ENCODE measurements at regions not wholly inside any gene's neighbourhood (a gene's known extent, or its start where the extent isn't known, plus 50 kb on each side); places are given as distances from the start of the nearest gene placed in this dataset.

DNA sequence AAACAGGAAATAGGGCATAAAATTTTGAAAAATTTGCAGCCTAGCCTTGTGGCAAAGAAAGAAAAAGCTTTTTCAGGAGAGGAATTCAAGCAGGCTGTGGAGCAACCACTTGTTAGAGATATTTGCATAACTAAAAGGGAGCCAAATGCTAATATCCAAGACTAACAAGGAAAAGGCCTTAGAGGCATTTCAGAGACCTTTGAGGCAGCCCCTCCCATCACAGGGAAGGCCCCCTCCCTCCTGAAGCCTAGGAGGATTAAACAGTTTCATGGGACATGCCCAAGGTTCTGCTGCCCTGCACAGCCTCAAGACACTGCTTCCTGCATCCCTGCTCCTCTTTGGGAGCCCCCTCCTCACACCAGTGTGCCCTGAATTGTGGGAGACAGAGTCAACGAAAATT lies 275.4 kb upstream of the SFRP2 start:
- no peak for DNase-seq (ENCODE audit: low spot score)
- Histone ChIP-seq H3K27ac (no peak overlapping the region), H3K27me3 (replicated peaks; ENCODE audit: insufficient read depth) (no peaks in the 10 kb centered on the region), H3K9me3 (no peaks in the 10 kb centered on the region), H3K36me3 (no peaks in the 10 kb centered on the region), H3K4me3 (no peak overlapping the region), H3K4me1 (replicated peaks) (no peaks in the 10 kb centered on the region)
- 56% methylated on average over 1 of the region's 1 CpG for WGBS
- intact Hi-C loops (cut with DNase I): no loop called here
- no peak for TF ChIP-seq POLR2AphosphoS5 (IDR thresholded peaks at IDR 0.05)
- TF ChIP-seq, protein P1, sequence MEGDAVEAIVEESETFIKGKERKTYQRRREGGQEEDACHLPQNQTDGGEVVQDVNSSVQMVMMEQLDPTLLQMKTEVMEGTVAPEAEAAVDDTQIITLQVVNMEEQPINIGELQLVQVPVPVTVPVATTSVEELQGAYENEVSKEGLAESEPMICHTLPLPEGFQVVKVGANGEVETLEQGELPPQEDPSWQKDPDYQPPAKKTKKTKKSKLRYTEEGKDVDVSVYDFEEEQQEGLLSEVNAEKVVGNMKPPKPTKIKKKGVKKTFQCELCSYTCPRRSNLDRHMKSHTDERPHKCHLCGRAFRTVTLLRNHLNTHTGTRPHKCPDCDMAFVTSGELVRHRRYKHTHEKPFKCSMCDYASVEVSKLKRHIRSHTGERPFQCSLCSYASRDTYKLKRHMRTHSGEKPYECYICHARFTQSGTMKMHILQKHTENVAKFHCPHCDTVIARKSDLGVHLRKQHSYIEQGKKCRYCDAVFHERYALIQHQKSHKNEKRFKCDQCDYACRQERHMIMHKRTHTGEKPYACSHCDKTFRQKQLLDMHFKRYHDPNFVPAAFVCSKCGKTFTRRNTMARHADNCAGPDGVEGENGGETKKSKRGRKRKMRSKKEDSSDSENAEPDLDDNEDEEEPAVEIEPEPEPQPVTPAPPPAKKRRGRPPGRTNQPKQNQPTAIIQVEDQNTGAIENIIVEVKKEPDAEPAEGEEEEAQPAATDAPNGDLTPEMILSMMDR (IDR thresholded peaks at IDR 0.05): no peak
- TF ChIP-seq POLR2A (IDR thresholded peaks at IDR 0.05): no peak

DNA sequence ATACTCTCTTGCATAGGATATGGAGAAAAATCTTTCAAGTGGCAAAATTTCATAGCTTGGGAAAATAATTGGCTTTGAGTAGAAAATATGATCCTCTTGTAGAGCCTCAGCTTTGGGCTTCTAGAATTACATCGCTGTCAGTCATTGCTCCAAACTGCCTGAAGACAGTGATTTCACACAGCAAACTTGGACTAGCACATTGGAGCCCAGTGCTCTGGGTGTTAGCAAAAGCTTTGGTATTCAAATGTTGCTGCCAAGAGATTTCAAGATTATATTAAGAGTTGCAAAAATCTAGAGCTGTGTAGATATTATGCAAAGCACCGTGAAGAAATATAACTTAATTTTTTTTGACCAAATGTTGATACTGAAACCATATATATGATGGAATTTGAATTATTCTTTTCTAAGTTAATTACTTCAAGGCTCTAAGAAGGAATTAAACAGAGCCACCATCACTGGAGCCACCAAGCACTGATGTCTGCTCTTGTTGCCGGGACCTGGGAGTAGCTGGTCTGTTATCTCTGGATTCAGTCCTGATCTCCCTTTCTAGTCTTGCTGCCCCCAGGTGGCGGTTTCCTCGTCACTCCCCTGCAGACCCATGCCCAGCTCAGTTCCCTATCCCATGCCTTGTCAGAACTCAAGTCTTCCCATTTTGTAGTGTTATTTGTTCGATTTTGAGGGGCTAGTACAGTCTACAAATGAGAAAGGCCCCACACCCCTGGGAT lies 260.7 kb upstream of the SFRP2 start:
- no peaks in the 10 kb centered on the region for H3K4me1 ChIP-seq (replicated peaks)
- WGBS: 50% methylated on average over 6 of the region's 6 CpGs
- H3K9me3 ChIP-seq: no peaks in the 10 kb centered on the region
- H3K36me3 ChIP-seq: no peaks in the 10 kb centered on the region
- no peak overlapping the region for H3K27ac ChIP-seq
- TF ChIP-seq POLR2AphosphoS5 (IDR thresholded peaks at IDR 0.05): no peak
- TF ChIP-seq, protein P1 (IDR thresholded peaks at IDR 0.05): no peak
- no peak for TF ChIP-seq POLR2A (IDR thresholded peaks at IDR 0.05)
- H3K27me3 ChIP-seq (replicated peaks; ENCODE audit: insufficient read depth): no peaks in the 10 kb centered on the region
- H3K4me3 ChIP-seq: no peak overlapping the region
- intact Hi-C loops (cut with DNase I): no loop called here
- no peak for DNase-seq (ENCODE audit: low spot score)

DNA sequence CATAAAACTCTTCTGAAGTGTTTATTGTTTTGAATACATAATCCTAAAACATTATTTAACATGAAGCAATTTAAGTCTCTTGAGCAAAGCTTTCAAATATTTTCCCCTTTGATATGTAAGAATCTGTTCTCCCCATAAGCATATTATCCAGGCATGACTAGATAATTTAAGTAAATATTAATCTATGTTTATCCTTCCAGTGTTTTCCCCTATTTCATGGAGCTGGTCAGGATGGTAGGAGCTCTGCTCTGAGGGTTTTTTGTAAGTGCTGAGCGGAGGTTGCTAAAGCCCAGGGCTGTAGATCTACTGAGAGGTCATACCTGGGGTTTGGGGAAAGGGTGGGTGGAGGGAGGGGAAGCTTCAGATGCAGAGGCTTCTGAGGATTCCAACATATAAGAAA lies 258.9 kb upstream of the SFRP2 start:
- no peaks in the 10 kb centered on the region for H3K4me1 ChIP-seq (replicated peaks)
- H3K9me3 ChIP-seq: no peaks in the 10 kb centered on the region
- intact Hi-C loops (cut with DNase I): no loop called here
- no peak overlapping the region for H3K27ac ChIP-seq
- WGBS: 91% methylated on average over 1 of the region's 1 CpG
- DNase-seq (ENCODE audit: low spot score): no peak
- H3K4me3 ChIP-seq: no peak overlapping the region
- TF ChIP-seq POLR2AphosphoS5 (IDR thresholded peaks at IDR 0.05) (no peak), POLR2A (IDR thresholded peaks at IDR 0.05) (no peak)
- TF ChIP-seq, protein P1 (IDR thresholded peaks at IDR 0.05): no peak
- H3K27me3 ChIP-seq (replicated peaks; ENCODE audit: insufficient read depth): no peaks in the 10 kb centered on the region
- H3K36me3 ChIP-seq: no peaks in the 10 kb centered on the region

DNA sequence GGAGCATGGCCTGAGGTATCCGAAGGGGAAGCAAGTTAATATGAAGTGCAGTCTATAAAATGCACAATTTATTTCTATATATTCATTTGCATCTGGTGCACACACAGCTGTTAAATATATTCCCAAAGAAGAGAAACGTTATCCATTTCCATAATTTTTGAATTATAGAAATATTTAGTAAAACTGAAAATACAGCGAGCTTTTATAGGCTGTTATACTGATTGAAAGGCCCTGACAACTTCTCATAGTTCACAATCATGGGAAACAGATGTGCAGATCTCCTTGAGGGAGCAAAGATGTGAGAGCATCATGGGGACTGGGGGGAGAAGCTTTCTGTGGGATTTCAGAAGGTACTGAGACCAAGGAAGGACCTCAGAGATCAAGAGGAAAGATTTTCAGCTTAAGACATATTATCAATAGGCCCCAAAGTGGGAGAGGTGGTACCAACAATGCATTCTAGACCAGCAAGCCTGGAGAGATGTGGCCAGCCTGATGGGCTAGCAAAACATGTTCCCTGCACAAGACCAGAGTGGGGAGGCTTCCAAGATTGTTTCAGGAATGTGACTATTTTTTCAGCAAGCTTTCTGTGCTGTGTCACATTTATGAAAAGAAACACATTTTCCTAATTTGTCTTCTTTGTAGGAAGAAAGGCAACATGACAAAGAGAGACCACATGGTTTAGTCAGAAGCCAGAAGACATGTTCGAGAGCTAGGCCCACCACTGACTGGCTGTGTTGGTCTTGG lies 256.0 kb upstream of the SFRP2 start:
- no peak for TF ChIP-seq POLR2A (IDR thresholded peaks at IDR 0.05)
- no peak for TF ChIP-seq POLR2AphosphoS5 (IDR thresholded peaks at IDR 0.05)
- TF ChIP-seq, protein P1 (IDR thresholded peaks at IDR 0.05): no peak
- Histone ChIP-seq H3K27me3 (replicated peaks; ENCODE audit: insufficient read depth) (no peaks in the 10 kb centered on the region), H3K36me3 (no peaks in the 10 kb centered on the region), H3K4me3 (no peak overlapping the region), H3K4me1 (replicated peaks) (no peaks in the 10 kb centered on the region), H3K27ac (no peak overlapping the region), H3K9me3 (no peaks in the 10 kb centered on the region)
- DNase-seq (ENCODE audit: low spot score): no peak
- intact Hi-C loops (cut with DNase I): no loop called here
- 79% methylated on average over 4 of the region's 4 CpGs for WGBS
